Gastroesophageal sphincter (tissue), 3 donors: ENCODE measurements at regions not wholly inside any gene's neighbourhood (a gene's known extent, or its start where the extent isn't known, plus 50 kb on each side); places are given as distances from the start of the nearest gene placed in this dataset.
"Not testable (repeated sequence)": the region's sequence is repeated elsewhere in the genome, so short reads cannot be mapped to it uniquely, and the experiment has no call there.

Source experiments
- CTCF ChIP-seq, 4 experiments: fragments of 200-600 bp in 2 of 4; fragments of 450-650 bp in 2 of 4; sonication (generic) in 1 of 4; IDR thresholded peaks; one replicate each; pipeline ENCODE4 v1.5.1; 2017 to 2019; ENCODE audit warnings: antibody characterized with exemption in 4 of 4, mild to moderate bottlenecking in 2 of 4, moderate library complexity in 2 of 4
- EP300 ChIP-seq: sonication (generic); formaldehyde crosslinking; IDR thresholded peaks from one replicate; pipeline ENCODE4 v1.6.1; 2017; ENCODE audit warnings: antibody characterized with exemption, mild to moderate bottlenecking
- POLR2AphosphoS5 ChIP-seq: sonication (generic); formaldehyde crosslinking; IDR thresholded peaks from one replicate; pipeline ENCODE4 v1.6.1; 2017; ENCODE audit warnings: antibody characterized with exemption

GRCh38 chr22:27254063-27254462 is 547.5 kb downstream of the MN1 start:
- not testable (repeated sequence) for TF ChIP-seq CTCF (IDR thresholded peaks at IDR 0.05); POLR2AphosphoS5; EP300
